Liver (tissue), 8 donors: ENCODE measurements at regions not wholly inside any gene's neighbourhood (a gene's known extent, or its start where the extent isn't known, plus 50 kb on each side); places are given as distances from the start of the nearest gene placed in this dataset.
"Not testable (repeated sequence)": the region's sequence is repeated elsewhere in the genome, so short reads cannot be mapped to it uniquely, and the experiment has no call there.

Source experiments
- DNase-seq: peaks from one replicate; pipeline ENCODE4 v3.0.0-alpha.2; 2017; ENCODE audit warnings: low spot score
- H3K27ac ChIP-seq, 2 donors: one replicate each; pipeline ENCODE4 v1.7.0; 2013; ENCODE audit warnings: inconsistent platforms in 2 of 2, low read length in 2 of 2, control low read depth in 1 of 2, low read depth in 1 of 2, mild to moderate bottlenecking in 1 of 2
- H3K27me3 ChIP-seq, 4 donors: one replicate each; pipeline versions ENCODE4 v1.6.1 to v1.7.0; 2013; ENCODE audit warnings: low read length in 3 of 4, inconsistent platforms in 1 of 4, mild to moderate bottlenecking in 1 of 4, moderate library complexity in 1 of 4; ENCODE audit not compliant: control insufficient read depth in 4 of 4, insufficient read depth in 4 of 4
- H3K36me3 ChIP-seq, 4 donors: one replicate each; pipeline versions ENCODE4 v1.6.1 to v1.7.0; 2013; ENCODE audit warnings: low read length in 3 of 4, mild to moderate bottlenecking in 3 of 4, low read depth in 1 of 4, moderate library complexity in 1 of 4; ENCODE audit not compliant: control insufficient read depth in 4 of 4, insufficient read depth in 3 of 4
- H3K4me1 ChIP-seq, 4 donors: one replicate each; pipeline versions ENCODE4 v1.6.1 to v1.7.0; 2013; ENCODE audit warnings: low read length in 3 of 4, mild to moderate bottlenecking in 3 of 4, moderate library complexity in 1 of 4; ENCODE audit not compliant: control insufficient read depth in 4 of 4, insufficient read depth in 4 of 4
- H3K4me3 ChIP-seq, 3 donors: one replicate each; pipeline versions ENCODE4 v1.6.1 to v1.7.0; 2013; ENCODE audit warnings: low read length in 3 of 3, control low read depth in 1 of 3, low read depth in 1 of 3, mild to moderate bottlenecking in 1 of 3
- H3K9ac ChIP-seq, 2 donors: one replicate each; pipeline ENCODE4 v1.7.0; 2013; ENCODE audit warnings: low read length in 2 of 2, mild to moderate bottlenecking in 2 of 2, moderate library complexity in 2 of 2, control low read depth in 1 of 2, low read depth in 1 of 2
- H3K9me3 ChIP-seq, 4 donors: one replicate each; pipeline versions ENCODE4 v1.6.1 to v1.7.0; 2013; ENCODE audit warnings: low read length in 3 of 4; ENCODE audit not compliant: control insufficient read depth in 4 of 4
- EGR1 ChIP-seq, 2 donors: IDR thresholded peaks; 2 replicates each; pipeline ENCODE4 v1.6.1; 2016 to 2018; ENCODE audit warnings: antibody characterized with exemption in 2 of 2, low read depth in 2 of 2
- FOXA1 ChIP-seq: IDR thresholded peaks from 2 replicates; pipeline ENCODE4 v1.6.1; 2016; ENCODE audit warnings: antibody characterized with exemption
- FOXA2 ChIP-seq: IDR thresholded peaks from 2 replicates; pipeline ENCODE4 v1.6.1; 2016; ENCODE audit warnings: antibody characterized with exemption
- GABPA ChIP-seq, 2 donors: IDR thresholded peaks in 1 of 2; conservative IDR thresholded peaks in 1 of 2; 2 replicates each; pipeline ENCODE4 v1.6.1; 2016; ENCODE audit warnings: antibody characterized with exemption in 2 of 2, mild to moderate bottlenecking in 1 of 2, moderate library complexity in 1 of 2
- HNF4A ChIP-seq, 2 donors: conservative IDR thresholded peaks; 2 replicates each; pipeline ENCODE4 v1.6.1; 2016; ENCODE audit warnings: antibody characterized with exemption in 2 of 2, mild to moderate bottlenecking in 2 of 2
- HNF4G ChIP-seq: IDR thresholded peaks from 2 replicates; pipeline ENCODE4 v1.6.1; 2016; ENCODE audit warnings: antibody characterized with exemption
- JUND ChIP-seq, 2 donors: IDR thresholded peaks; 2 replicates each; pipeline ENCODE4 v1.6.1; 2016; ENCODE audit warnings: antibody characterized with exemption in 2 of 2
- MAX ChIP-seq: IDR thresholded peaks from 2 replicates; pipeline ENCODE4 v1.6.1; 2016; ENCODE audit warnings: antibody characterized with exemption
- NR2F2 ChIP-seq: IDR thresholded peaks from 2 replicates; pipeline ENCODE4 v1.6.1; 2016; ENCODE audit warnings: antibody characterized with exemption
- RAD21 ChIP-seq, 2 donors: IDR thresholded peaks; 2 replicates each; pipeline ENCODE4 v1.6.1; 2016; ENCODE audit warnings: antibody characterized with exemption in 2 of 2, mild to moderate bottlenecking in 2 of 2
- RXRA ChIP-seq, 2 donors: IDR thresholded peaks; 2 replicates each; pipeline ENCODE4 v1.6.1; 2017 to 2018; ENCODE audit warnings: antibody characterized with exemption in 2 of 2, mild to moderate bottlenecking in 1 of 2
- SP1 ChIP-seq: IDR thresholded peaks from 2 replicates; pipeline ENCODE4 v1.6.1; 2018; ENCODE audit warnings: antibody characterized with exemption, mild to moderate bottlenecking
- TAF1 ChIP-seq: conservative IDR thresholded peaks from 2 replicates; pipeline ENCODE4 v1.6.1; 2016; ENCODE audit warnings: antibody characterized with exemption, mild to moderate bottlenecking
- YY1 ChIP-seq: IDR thresholded peaks from 2 replicates; pipeline ENCODE4 v1.6.1; 2016; ENCODE audit warnings: antibody characterized with exemption, mild to moderate bottlenecking
- WGBS: extraction: QIAGEN DNeasy Blood & Tissue Kit; methylation state at CpG from one replicate; pipeline ENCODE4 v1.1.7; 2013; 5-methylcytosine and 5-hydroxymethylcytosine counted together
- TF ChIP-seq, protein P1 (sequence below): fragments of 150-350 bp; IDR thresholded peaks from 2 replicates; pipeline ENCODE4 v1.5.1; 2017; ENCODE audit warnings: improper control_type of control experiment, low read depth, low read length; ENCODE audit not compliant: missing input control
- TF ChIP-seq, protein P2 (sequence below): IDR thresholded peaks from 2 replicates; pipeline ENCODE4 v1.6.1; 2016; ENCODE audit warnings: antibody characterized with exemption, mild to moderate bottlenecking
- donor health status: healthy.
- donor health status: healthy.
- donor health status: healthy.
- donor health status: healthy.
- donor health status: healthy.

DNA sequence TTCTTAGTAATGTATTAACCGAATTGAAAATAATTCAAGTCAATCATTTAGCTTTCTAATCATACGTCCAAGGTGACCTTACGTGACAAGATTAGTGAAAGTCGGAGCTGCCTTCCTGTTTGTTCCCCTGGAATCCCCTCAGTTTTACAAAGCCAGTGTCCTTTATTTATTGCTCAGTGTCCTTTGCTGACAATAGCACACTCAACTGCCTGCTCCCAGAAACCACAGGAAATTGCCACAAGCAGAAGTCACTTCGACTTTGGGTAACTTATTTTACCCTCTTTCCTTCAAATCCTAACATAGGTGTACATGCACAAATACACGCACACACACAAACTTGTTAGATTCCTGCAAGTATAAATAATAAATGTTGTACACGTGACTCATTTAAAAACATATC lies 1167.7 kb upstream of the ADGRB3 start:
- no peaks in the 10 kb centered on the region for H3K4me1 ChIP-seq
- 70% methylated on average over 7 of the region's 7 CpGs for WGBS

DNA sequence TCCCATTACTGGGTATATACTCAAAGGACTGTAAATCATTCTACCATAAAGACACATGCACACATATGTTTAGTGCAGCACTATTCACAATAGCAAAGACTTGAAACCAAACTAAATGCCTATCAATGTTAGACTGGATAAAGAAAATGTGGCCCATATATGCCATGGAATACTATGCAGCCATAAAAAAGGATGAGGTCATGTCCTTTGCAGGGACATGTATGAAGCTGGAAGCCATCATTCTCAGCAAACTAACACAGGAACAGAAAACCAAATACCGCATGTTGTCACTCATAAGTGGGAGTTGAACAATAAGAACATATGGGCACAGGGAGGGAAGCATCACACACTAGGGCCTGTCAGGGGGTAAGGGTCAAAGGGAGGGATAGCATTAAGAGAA lies 1172.4 kb upstream of the ADGRB3 start:
- H3K9ac ChIP-seq, H3K36me3 ChIP-seq, DNase-seq, H3K4me3 ChIP-seq, H3K9me3 ChIP-seq, H3K27me3 ChIP-seq, H3K27ac ChIP-seq, H3K4me1 ChIP-seq: not testable (repeated sequence)
- 98% methylated on average over 1 of the region's 1 CpG for WGBS

More for the DNA sequence above, 1167.7 kb upstream of the ADGRB3 start:
- no peak overlapping the region for H3K27ac ChIP-seq
- no peak for DNase-seq
- H3K27me3 ChIP-seq = no peaks in the 10 kb centered on the region
- TF ChIP-seq GABPA (IDR thresholded peaks at IDR 0.05 in 1 of 2, conservative IDR thresholded peaks at IDR 0.05 in 1 of 2) (no peak), RAD21 (IDR thresholded peaks at IDR 0.05) (no peak), EGR1 (IDR thresholded peaks at IDR 0.05; ENCODE audit: low read depth in 2 of 2) (no peak), TAF1 (no peak), NR2F2 (no peak), RXRA (IDR thresholded peaks at IDR 0.05) (no peak), FOXA1 (no peak), MAX (no peak), HNF4A (conservative IDR thresholded peaks at IDR 0.05) (no peak), FOXA2 (no peak), SP1 (no peak), JUND (IDR thresholded peaks at IDR 0.05) (no peak), YY1 (no peak), HNF4G (no peak)
- TF ChIP-seq, protein P1, sequence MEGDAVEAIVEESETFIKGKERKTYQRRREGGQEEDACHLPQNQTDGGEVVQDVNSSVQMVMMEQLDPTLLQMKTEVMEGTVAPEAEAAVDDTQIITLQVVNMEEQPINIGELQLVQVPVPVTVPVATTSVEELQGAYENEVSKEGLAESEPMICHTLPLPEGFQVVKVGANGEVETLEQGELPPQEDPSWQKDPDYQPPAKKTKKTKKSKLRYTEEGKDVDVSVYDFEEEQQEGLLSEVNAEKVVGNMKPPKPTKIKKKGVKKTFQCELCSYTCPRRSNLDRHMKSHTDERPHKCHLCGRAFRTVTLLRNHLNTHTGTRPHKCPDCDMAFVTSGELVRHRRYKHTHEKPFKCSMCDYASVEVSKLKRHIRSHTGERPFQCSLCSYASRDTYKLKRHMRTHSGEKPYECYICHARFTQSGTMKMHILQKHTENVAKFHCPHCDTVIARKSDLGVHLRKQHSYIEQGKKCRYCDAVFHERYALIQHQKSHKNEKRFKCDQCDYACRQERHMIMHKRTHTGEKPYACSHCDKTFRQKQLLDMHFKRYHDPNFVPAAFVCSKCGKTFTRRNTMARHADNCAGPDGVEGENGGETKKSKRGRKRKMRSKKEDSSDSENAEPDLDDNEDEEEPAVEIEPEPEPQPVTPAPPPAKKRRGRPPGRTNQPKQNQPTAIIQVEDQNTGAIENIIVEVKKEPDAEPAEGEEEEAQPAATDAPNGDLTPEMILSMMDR = no peak
- TF ChIP-seq, protein P2, sequence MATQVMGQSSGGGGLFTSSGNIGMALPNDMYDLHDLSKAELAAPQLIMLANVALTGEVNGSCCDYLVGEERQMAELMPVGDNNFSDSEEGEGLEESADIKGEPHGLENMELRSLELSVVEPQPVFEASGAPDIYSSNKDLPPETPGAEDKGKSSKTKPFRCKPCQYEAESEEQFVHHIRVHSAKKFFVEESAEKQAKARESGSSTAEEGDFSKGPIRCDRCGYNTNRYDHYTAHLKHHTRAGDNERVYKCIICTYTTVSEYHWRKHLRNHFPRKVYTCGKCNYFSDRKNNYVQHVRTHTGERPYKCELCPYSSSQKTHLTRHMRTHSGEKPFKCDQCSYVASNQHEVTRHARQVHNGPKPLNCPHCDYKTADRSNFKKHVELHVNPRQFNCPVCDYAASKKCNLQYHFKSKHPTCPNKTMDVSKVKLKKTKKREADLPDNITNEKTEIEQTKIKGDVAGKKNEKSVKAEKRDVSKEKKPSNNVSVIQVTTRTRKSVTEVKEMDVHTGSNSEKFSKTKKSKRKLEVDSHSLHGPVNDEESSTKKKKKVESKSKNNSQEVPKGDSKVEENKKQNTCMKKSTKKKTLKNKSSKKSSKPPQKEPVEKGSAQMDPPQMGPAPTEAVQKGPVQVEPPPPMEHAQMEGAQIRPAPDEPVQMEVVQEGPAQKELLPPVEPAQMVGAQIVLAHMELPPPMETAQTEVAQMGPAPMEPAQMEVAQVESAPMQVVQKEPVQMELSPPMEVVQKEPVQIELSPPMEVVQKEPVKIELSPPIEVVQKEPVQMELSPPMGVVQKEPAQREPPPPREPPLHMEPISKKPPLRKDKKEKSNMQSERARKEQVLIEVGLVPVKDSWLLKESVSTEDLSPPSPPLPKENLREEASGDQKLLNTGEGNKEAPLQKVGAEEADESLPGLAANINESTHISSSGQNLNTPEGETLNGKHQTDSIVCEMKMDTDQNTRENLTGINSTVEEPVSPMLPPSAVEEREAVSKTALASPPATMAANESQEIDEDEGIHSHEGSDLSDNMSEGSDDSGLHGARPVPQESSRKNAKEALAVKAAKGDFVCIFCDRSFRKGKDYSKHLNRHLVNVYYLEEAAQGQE = no peak
- no peak overlapping the region for H3K4me3 ChIP-seq
- H3K9ac ChIP-seq = no peak overlapping the region
- no peaks in the 10 kb centered on the region for H3K36me3 ChIP-seq
- H3K9me3 ChIP-seq = no peaks in the 10 kb centered on the region
